SJCRH30 (cell line): ENCODE measurements at regions not wholly inside any gene's neighbourhood (a gene's known extent, or its start where the extent isn't known, plus 50 kb on each side); places are given as distances from the start of the nearest gene placed in this dataset.
A peak's percentile ranks its signal among the peaks of the same experiment; 100 is the strongest.
"Not testable (repeated sequence)": the region's sequence is repeated elsewhere in the genome, so short reads cannot be mapped to it uniquely, and the experiment has no call there.

Experiments
- DNase-seq, 2 experiments: peaks; one replicate each; pipeline ENCODE4 v3.0.0-alpha.2; 2015 to 2020
- H3K27ac ChIP-seq: fragments of 250-450 bp; sonication (Bioruptor Pico); 2 replicates; pipeline ENCODE4 v1.5.1; 2020; ENCODE audit warnings: mild to moderate bottlenecking, moderate library complexity
- H3K27me3 ChIP-seq: fragments of 250-450 bp; sonication (Bioruptor Pico); 2 replicates; pipeline ENCODE4 v1.5.1; 2020; ENCODE audit warnings: mild to moderate bottlenecking, moderate library complexity
- H3K36me3 ChIP-seq: fragments of 250-450 bp; sonication (Bioruptor Pico); 2 replicates; pipeline ENCODE4 v1.5.1; 2020; ENCODE audit warnings: mild to moderate bottlenecking, moderate library complexity
- H3K4me1 ChIP-seq: fragments of 250-450 bp; sonication (Bioruptor Pico); 2 replicates; pipeline ENCODE4 v1.5.1; 2020; ENCODE audit warnings: mild to moderate bottlenecking, moderate library complexity
- H3K4me3 ChIP-seq: fragments of 250-450 bp; sonication (Bioruptor Pico); 2 replicates; pipeline ENCODE4 v1.5.1; 2020; ENCODE audit warnings: mild to moderate bottlenecking, moderate library complexity
- H3K9me3 ChIP-seq: fragments of 250-450 bp; sonication (Bioruptor Pico); replicated peaks from 2 replicates; pipeline ENCODE4 v1.5.1; 2020; ENCODE audit warnings: mild to moderate bottlenecking, moderate library complexity

GRCh38 chr4:12137575-12137974 is 708.9 kb upstream of the HS3ST1 start:
- no peak overlapping the region for H3K4me3 ChIP-seq
- no peaks in the 10 kb centered on the region for H3K27me3 ChIP-seq
- no peaks in the 10 kb centered on the region for H3K4me1 ChIP-seq
- peak; percentile 12 to 54 for DNase-seq
- no peaks in the 10 kb centered on the region for H3K36me3 ChIP-seq
- H3K9me3 ChIP-seq, result peaks cover 5% of the 10 kb centered on the region; the same call in 1 of the 2 replicates
- no peak overlapping the region for H3K27ac ChIP-seq

- no peak overlapping the region for H3K4me3 ChIP-seq
- no peaks in the 10 kb centered on the region for H3K9me3 ChIP-seq
- no peaks in the 10 kb centered on the region for H3K27me3 ChIP-seq
- H3K27ac ChIP-seq, result no peak overlapping the region
- no peaks in the 10 kb centered on the region for H3K4me1 ChIP-seq
- no peak for DNase-seq
- H3K36me3 ChIP-seq, result no peaks in the 10 kb centered on the region
Observed at GRCh38 chr4:12126474-12126873, 697.8 kb upstream of the HS3ST1 start.

GRCh38 chr4:12124138-12124537 is 695.4 kb upstream of the HS3ST1 start:
- no peaks in the 10 kb centered on the region for H3K9me3 ChIP-seq
- DNase-seq, result no peak
- H3K4me3 ChIP-seq, result no peak overlapping the region
- H3K27ac ChIP-seq, result no peak overlapping the region
- H3K36me3 ChIP-seq, result no peaks in the 10 kb centered on the region
- no peaks in the 10 kb centered on the region for H3K4me1 ChIP-seq
- H3K27me3 ChIP-seq, result no peaks in the 10 kb centered on the region

- no peak overlapping the region for H3K27ac ChIP-seq
- no peaks in the 10 kb centered on the region for H3K4me1 ChIP-seq
- no peak for DNase-seq
- no peak overlapping the region for H3K4me3 ChIP-seq
- H3K9me3 ChIP-seq, result no peaks in the 10 kb centered on the region
- no peaks in the 10 kb centered on the region for H3K36me3 ChIP-seq
- H3K27me3 ChIP-seq, result no peaks in the 10 kb centered on the region
Observed at GRCh38 chr4:12123707-12124106, 695.0 kb upstream of the HS3ST1 start.

GRCh38 chr4:12122316-12122715 is 693.6 kb upstream of the HS3ST1 start:
- Histone ChIP-seq H3K27me3 (no peaks in the 10 kb centered on the region), H3K4me1 (no peaks in the 10 kb centered on the region), H3K27ac (no peak overlapping the region), H3K36me3 (no peaks in the 10 kb centered on the region), H3K9me3 (no peaks in the 10 kb centered on the region), H3K4me3 (no peak overlapping the region)
- no peak for DNase-seq

- no peaks in the 10 kb centered on the region for H3K4me1 ChIP-seq
- no peak overlapping the region for H3K27ac ChIP-seq
- no peaks in the 10 kb centered on the region for H3K36me3 ChIP-seq
- H3K9me3 ChIP-seq, result no peaks in the 10 kb centered on the region
- DNase-seq, result no peak
- no peak overlapping the region for H3K4me3 ChIP-seq
- H3K27me3 ChIP-seq, result no peaks in the 10 kb centered on the region
Observed at GRCh38 chr4:12120968-12121367, 692.3 kb upstream of the HS3ST1 start.

GRCh38 chr4:12118651-12119213 is 690.0 kb upstream of the HS3ST1 start:
- H3K27ac ChIP-seq, result no peak overlapping the region
- H3K4me3 ChIP-seq, result no peak overlapping the region
- H3K4me1 ChIP-seq, result no peaks in the 10 kb centered on the region
- no peaks in the 10 kb centered on the region for H3K27me3 ChIP-seq
- no peak for DNase-seq
- H3K9me3 ChIP-seq, result no peaks in the 10 kb centered on the region
- no peaks in the 10 kb centered on the region for H3K36me3 ChIP-seq

- no peaks in the 10 kb centered on the region for H3K4me1 ChIP-seq
- H3K4me3 ChIP-seq, result no peak overlapping the region
- no peaks in the 10 kb centered on the region for H3K36me3 ChIP-seq
- DNase-seq, result no peak
- H3K9me3 ChIP-seq, result 0 out of 2 replicates have a peak, but pooled peaks cover 4% of the 10 kb centered on the region
- no peaks in the 10 kb centered on the region for H3K27me3 ChIP-seq
- H3K27ac ChIP-seq, result no peak overlapping the region
Observed at GRCh38 chr4:12116009-12116552, 687.4 kb upstream of the HS3ST1 start.

GRCh38 chr4:12110627-12111026 is 681.9 kb upstream of the HS3ST1 start:
- Histone ChIP-seq H3K4me3 (no peak overlapping the region), H3K9me3 (0 out of 2 replicates have a peak, but pooled peaks cover 4% of the 10 kb centered on the region), H3K36me3 (no peaks in the 10 kb centered on the region), H3K27me3 (no peaks in the 10 kb centered on the region), H3K27ac (no peak overlapping the region), H3K4me1 (no peaks in the 10 kb centered on the region)
- no peak for DNase-seq

- not testable (repeated sequence) for H3K9me3 ChIP-seq, H3K4me3 ChIP-seq
Observed at GRCh38 chr4:12109056-12109455, 680.4 kb upstream of the HS3ST1 start.

GRCh38 chr4:12105519-12105918 is 676.8 kb upstream of the HS3ST1 start:
- Histone ChIP-seq H3K27me3 (no peaks in the 10 kb centered on the region), H3K9me3 (no peaks in the 10 kb centered on the region), H3K27ac (no peak overlapping the region), H3K36me3 (no peaks in the 10 kb centered on the region), H3K4me1 (no peaks in the 10 kb centered on the region), H3K4me3 (no peak overlapping the region)
- DNase-seq, result no peak

More at GRCh38 chr4:12109056-12109455, 680.4 kb upstream of the HS3ST1 start:
- not testable (repeated sequence) for H3K27me3 ChIP-seq, DNase-seq, H3K4me1 ChIP-seq, H3K36me3 ChIP-seq, H3K27ac ChIP-seq

- H3K36me3 ChIP-seq, H3K4me3 ChIP-seq, H3K27ac ChIP-seq, DNase-seq, H3K4me1 ChIP-seq, H3K9me3 ChIP-seq, H3K27me3 ChIP-seq: not testable (repeated sequence)
Observed at GRCh38 chr4:12089920-12090319, 661.2 kb upstream of the HS3ST1 start.

- Histone ChIP-seq H3K27ac (no peak overlapping the region), H3K36me3 (no peaks in the 10 kb centered on the region)
Observed at GRCh38 chr4:12084690-12085089, 656.0 kb upstream of the HS3ST1 start.

GRCh38 chr4:12071316-12071715 is 642.6 kb upstream of the HS3ST1 start:
- Histone ChIP-seq H3K27me3 (no peaks in the 10 kb centered on the region; the same call in 1 of the 2 replicates), H3K4me1 (no peaks in the 10 kb centered on the region), H3K36me3 (no peaks in the 10 kb centered on the region), H3K4me3 (no peak overlapping the region), H3K27ac (no peak overlapping the region), H3K9me3 (no peaks in the 10 kb centered on the region)
- DNase-seq, result no peak

More at GRCh38 chr4:12084690-12085089, 656.0 kb upstream of the HS3ST1 start:
- no peak for DNase-seq
- H3K4me3 ChIP-seq, result no peak overlapping the region
- no peaks in the 10 kb centered on the region for H3K4me1 ChIP-seq
- no peaks in the 10 kb centered on the region for H3K27me3 ChIP-seq
- no peaks in the 10 kb centered on the region; the same call in 1 of the 2 replicates for H3K9me3 ChIP-seq

- Histone ChIP-seq H3K9me3 (no peaks in the 10 kb centered on the region), H3K36me3 (no peaks in the 10 kb centered on the region), H3K27ac (no peak overlapping the region), H3K4me1 (no peaks in the 10 kb centered on the region), H3K4me3 (no peak overlapping the region), H3K27me3 (no peaks in the 10 kb centered on the region)
- no peak for DNase-seq
Observed at GRCh38 chr4:12053966-12054365, 625.3 kb upstream of the HS3ST1 start.

GRCh38 chr4:12053556-12053955 is 624.9 kb upstream of the HS3ST1 start:
- no peaks in the 10 kb centered on the region for H3K27me3 ChIP-seq
- DNase-seq, result no peak

More at GRCh38 chr4:12053556-12053955, 624.9 kb upstream of the HS3ST1 start:
- no peak overlapping the region for H3K4me3 ChIP-seq
- no peaks in the 10 kb centered on the region for H3K9me3 ChIP-seq
- no peak overlapping the region for H3K27ac ChIP-seq
- no peaks in the 10 kb centered on the region for H3K4me1 ChIP-seq
- no peaks in the 10 kb centered on the region for H3K36me3 ChIP-seq
